SK-N-SH treated with all-trans-retinoic acid at 6 μM for 48 hours (cell line): ENCODE measurements at regions not wholly inside any gene's neighbourhood (a gene's known extent, or its start where the extent isn't known, plus 50 kb on each side); places are given as distances from the start of the nearest gene placed in this dataset.

Experiments used
- ATAC-seq: fragments of 200-7000 bp; cut with Tn5 transposase; 3 replicates; pipeline ENCODE4 v1.9.1; 2020; ENCODE audit warnings: mild to moderate bottlenecking, moderate library complexity
- ARNTL ChIP-seq: fragments of 450-650 bp; formaldehyde crosslinking; IDR thresholded peaks from 2 replicates; pipeline ENCODE4 v1.5.0; 2020; ENCODE audit warnings: low read depth, mild to moderate bottlenecking, moderate library complexity, borderline replicate concordance
- BACH2 ChIP-seq: fragments of 250-450 bp; sonication (Bioruptor Pico); IDR thresholded peaks from 2 replicates; pipeline ENCODE4 v1.9.0; 2021; ENCODE audit warnings: mild to moderate bottlenecking, borderline replicate concordance
- CREB5 ChIP-seq: fragments of 250-450 bp; sonication (Bioruptor Pico); IDR thresholded peaks from 2 replicates; pipeline ENCODE4 v1.5.1; 2020; ENCODE audit warnings: low read depth, mild to moderate bottlenecking, moderate library complexity
- CSRNP3 ChIP-seq: fragments of 250-450 bp; sonication (Bioruptor Pico); IDR thresholded peaks from 2 replicates; pipeline ENCODE4 v1.5.1; 2021; ENCODE audit warnings: mild to moderate bottlenecking, moderate library complexity
- ESRRG ChIP-seq: fragments of 250-450 bp; sonication (Bioruptor Pico); IDR thresholded peaks from 2 replicates; pipeline ENCODE4 v1.6.1; 2021; ENCODE audit warnings: mild to moderate bottlenecking
- GLIS3 ChIP-seq: fragments of 250-450 bp; sonication (Bioruptor Pico); IDR thresholded peaks from 2 replicates; pipeline ENCODE4 v1.5.0; 2020; ENCODE audit warnings: mild to moderate bottlenecking, moderate library complexity
- ISL1 ChIP-seq: fragments of 250-450 bp; sonication (Bioruptor Pico); IDR thresholded peaks from 2 replicates; pipeline ENCODE4 v2.1.2; 2022; ENCODE audit warnings: mild to moderate bottlenecking, moderate library complexity
- OSR1 ChIP-seq: fragments of 250-450 bp; sonication (Bioruptor Pico); IDR thresholded peaks from 2 replicates; pipeline ENCODE4 v1.8.0; 2022; ENCODE audit warnings: moderate library complexity, mild to moderate bottlenecking, inconsistent platforms
- PATZ1 ChIP-seq: fragments of 250-450 bp; sonication (Bioruptor Pico); IDR thresholded peaks from 2 replicates; pipeline ENCODE4 v1.8.0; 2020; ENCODE audit warnings: mild to moderate bottlenecking, moderate library complexity, borderline replicate concordance
- POU6F1 ChIP-seq: fragments of 250-450 bp; sonication (Bioruptor Pico); IDR thresholded peaks from 2 replicates; pipeline ENCODE4 v1.8.0; 2021; ENCODE audit warnings: low read depth, mild to moderate bottlenecking, moderate library complexity, borderline replicate concordance
- PPARA ChIP-seq: fragments of 250-450 bp; sonication (Bioruptor Pico); IDR thresholded peaks from 2 replicates; pipeline ENCODE4 v1.5.0; 2020; ENCODE audit warnings: mild to moderate bottlenecking, borderline replicate concordance
- RARB ChIP-seq: fragments of 250-450 bp; sonication (Bioruptor Pico); IDR thresholded peaks from 2 replicates; pipeline ENCODE4 v1.8.0; 2021; ENCODE audit warnings: mild to moderate bottlenecking, moderate library complexity
- SNAI2 ChIP-seq: fragments of 250-450 bp; sonication (Bioruptor Pico); IDR thresholded peaks from 2 replicates; pipeline ENCODE4 v1.5.0; 2020; ENCODE audit warnings: mild to moderate bottlenecking, moderate library complexity
- TCF4 ChIP-seq: fragments of 250-450 bp; sonication (Bioruptor Pico); IDR thresholded peaks from 2 replicates; pipeline ENCODE4 v1.8.0; 2021; ENCODE audit warnings: mild to moderate bottlenecking, moderate library complexity, borderline replicate concordance
- TSHZ2 ChIP-seq: fragments of 250-450 bp; sonication (Bioruptor Pico); IDR thresholded peaks from 2 replicates; pipeline ENCODE4 v1.5.0; 2020; ENCODE audit warnings: mild to moderate bottlenecking, moderate library complexity
- ZC3H10 ChIP-seq: fragments of 250-450 bp; sonication (Bioruptor Pico); IDR thresholded peaks from 2 replicates; pipeline ENCODE4 v1.5.1; 2021; ENCODE audit warnings: mild to moderate bottlenecking, moderate library complexity
- ZFP3 ChIP-seq: fragments of 250-450 bp; sonication (Bioruptor Pico); IDR thresholded peaks from 2 replicates; pipeline ENCODE4 v1.5.0; 2020; ENCODE audit warnings: mild to moderate bottlenecking, moderate library complexity
- ZNF565 ChIP-seq: fragments of 450-650 bp; formaldehyde crosslinking; conservative IDR thresholded peaks from 2 replicates; pipeline ENCODE4 v1.5.0; 2020; ENCODE audit warnings: low read depth, mild to moderate bottlenecking, moderate library complexity
- ZNF70 ChIP-seq: fragments of 450-650 bp; formaldehyde crosslinking; IDR thresholded peaks from 2 replicates; pipeline ENCODE4 v1.5.0; 2020; ENCODE audit warnings: mild to moderate bottlenecking, moderate library complexity
- ZNF8 ChIP-seq: fragments of 450-650 bp; formaldehyde crosslinking; IDR thresholded peaks from 2 replicates; pipeline ENCODE4 v1.5.0; 2020; ENCODE audit warnings: mild to moderate bottlenecking, moderate library complexity

- no peak for ATAC-seq
- TF ChIP-seq ZNF70 (no peak), ZNF565 (CRISPR knock-in tag) (no peak), BACH2 (no peak), PPARA (CRISPR knock-in tag) (no peak), OSR1 (CRISPR knock-in tag) (no peak), ZNF8 (no peak), PATZ1 (CRISPR knock-in tag) (no peak), ESRRG (no peak), ZFP3 (no peak), GLIS3 (CRISPR knock-in tag) (no peak), CREB5 (CRISPR knock-in tag) (no peak), RARB (CRISPR knock-in tag) (no peak), TSHZ2 (no peak), CSRNP3 (CRISPR knock-in tag) (no peak), TCF4 (CRISPR knock-in tag) (no peak), SNAI2 (CRISPR knock-in tag) (no peak), ISL1 (no peak), ZC3H10 (CRISPR knock-in tag) (no peak), POU6F1 (CRISPR knock-in tag) (no peak), ARNTL (CRISPR knock-in tag) (no peak)
These were observed 175.0 kb downstream of the IRF8 start for GRCh38 chr16:86073763-86074493.

- no peak for ATAC-seq
- TF ChIP-seq ZNF70 (no peak), ZNF565 (CRISPR knock-in tag) (no peak), CSRNP3 (CRISPR knock-in tag) (no peak), ZNF8 (no peak), ARNTL (CRISPR knock-in tag) (no peak), PATZ1 (CRISPR knock-in tag) (no peak), POU6F1 (CRISPR knock-in tag) (no peak)
These were observed 175.9 kb downstream of the IRF8 start for GRCh38 chr16:86074651-86075487.
